GM12874 (cell line): ENCODE measurements at regions not wholly inside any gene's neighbourhood (a gene's known extent, or its start where the extent isn't known, plus 50 kb on each side); places are given as distances from the start of the nearest gene placed in this dataset.

ENCODE experiments used
- CTCF ChIP-seq: IDR thresholded peaks from 2 replicates; pipeline ENCODE4 v1.5.1; 2011; ENCODE audit warnings: low read depth, mild to moderate bottlenecking, control low read depth, low read length, moderate library complexity; ENCODE audit not compliant: insufficient read depth

DNA sequence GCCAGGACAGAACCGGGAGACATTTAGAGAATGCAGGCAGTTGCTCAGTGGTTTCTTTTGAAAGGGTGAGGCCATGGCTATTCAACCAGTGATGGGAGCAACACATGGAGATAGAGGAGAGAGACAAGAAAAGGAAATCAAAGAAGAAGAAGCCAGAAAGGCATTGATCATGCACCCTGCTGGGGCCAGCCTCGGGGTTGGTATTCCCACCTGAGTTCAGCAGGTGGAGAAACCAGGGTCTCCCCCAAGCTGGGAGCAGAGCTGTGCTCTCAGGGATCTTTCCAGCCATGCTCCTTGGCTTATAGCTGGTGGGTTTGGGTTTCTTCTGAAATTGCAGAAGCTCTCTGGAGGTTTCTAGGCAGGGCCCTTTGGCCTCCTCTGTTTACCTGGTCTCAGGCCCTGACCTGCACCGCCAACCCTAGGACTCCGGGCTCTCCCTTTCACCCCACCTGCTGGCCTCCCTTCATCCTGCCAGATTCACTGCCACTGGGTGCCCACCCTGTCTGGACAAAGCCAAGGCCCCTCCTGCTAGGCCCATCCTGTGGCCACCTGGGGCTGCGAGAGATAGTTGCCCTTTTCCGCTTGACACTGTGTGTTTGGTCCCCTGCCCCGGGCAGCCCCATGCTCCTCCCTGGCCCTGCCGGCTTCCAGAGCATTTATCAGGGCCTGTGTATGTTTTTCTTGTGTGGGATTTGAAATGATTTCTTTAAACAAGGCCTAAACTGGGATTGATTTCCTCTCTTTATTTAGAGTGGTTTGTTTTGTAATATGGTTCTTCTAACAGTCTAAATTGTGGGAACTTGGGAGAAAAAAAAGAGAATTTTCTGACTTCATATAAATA, 126.7 kb downstream of the DDX1 start:
- TF ChIP-seq CTCF, result no peak

DNA sequence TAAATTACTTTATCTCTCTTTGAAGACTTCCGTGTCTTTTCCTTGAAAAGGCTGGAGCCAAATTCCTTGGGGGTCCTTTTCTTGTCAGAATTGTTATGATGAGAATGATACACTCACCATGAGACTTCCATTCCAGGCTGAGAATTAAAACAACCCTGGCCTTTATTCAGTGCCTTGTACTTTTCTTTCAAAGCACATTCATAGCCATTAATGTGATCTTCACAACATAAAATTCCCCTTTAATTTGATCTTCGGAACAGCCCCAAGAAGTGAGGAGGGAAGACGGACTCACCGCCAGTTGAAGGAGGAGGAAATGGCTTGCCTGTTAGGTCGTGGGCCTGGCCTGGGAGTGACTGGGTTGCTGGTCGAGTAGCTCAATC, 127.3 kb downstream of the DDX1 start:
- TF ChIP-seq CTCF, result no peak

GRCh38 chr2:15719566-15720313, 128.1 kb downstream of the DDX1 start:
- no peak for TF ChIP-seq CTCF

GRCh38 chr2:15720561-15721307, 129.1 kb downstream of the DDX1 start:
- TF ChIP-seq CTCF, result no peak

DNA sequence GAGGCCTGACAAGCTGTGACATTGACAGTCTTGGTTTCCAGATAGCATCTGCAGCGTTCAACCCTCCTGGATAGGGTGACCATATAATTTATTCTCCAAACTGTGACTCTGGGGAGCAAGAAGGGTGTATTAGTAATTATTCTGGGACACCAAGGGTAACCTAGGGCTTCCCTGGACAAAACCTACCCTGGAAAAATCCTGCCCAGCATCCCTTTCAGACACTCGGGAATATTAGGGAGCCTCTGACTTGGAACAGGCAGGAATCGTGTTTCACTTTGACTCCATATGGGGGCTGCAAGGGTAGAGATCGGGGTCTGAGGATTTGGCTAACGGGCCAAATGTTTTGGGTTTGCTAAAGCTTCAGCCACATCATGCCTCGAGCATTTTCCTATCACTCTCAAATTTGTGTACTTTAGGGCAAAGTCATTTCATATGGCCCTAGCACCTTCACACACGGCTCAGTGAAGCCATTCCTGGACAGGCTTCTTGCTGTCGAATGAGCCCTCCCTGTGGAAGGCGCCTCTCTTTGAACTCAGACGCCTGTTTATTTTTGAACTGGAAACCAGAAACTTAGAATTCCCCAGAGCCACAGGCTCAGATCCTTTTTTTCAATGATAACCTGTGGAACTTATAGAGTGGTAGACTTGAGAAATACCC, 129.9 kb downstream of the DDX1 start:
- no peak for TF ChIP-seq CTCF

GRCh38 chr2:15722980-15723379, 131.3 kb downstream of the DDX1 start:
- no peak for TF ChIP-seq CTCF
